Mucosa of descending colon (tissue), 3 donors: ENCODE measurements at regions not wholly inside any gene's neighbourhood (a gene's known extent, or its start where the extent isn't known, plus 50 kb on each side); places are given as distances from the start of the nearest gene placed in this dataset.

ENCODE experiments used
- ATAC-seq: fragments of 200-7000 bp; cut with Tn5 transposase; one replicate; pipeline ENCODE4 v1.9.1; 2020; ENCODE audit warnings: mild to moderate bottlenecking, moderate library complexity
- DNase-seq, 3 donors: peaks; one replicate each; pipeline ENCODE4 v3.0.0-alpha.2; 2020
- H3K36me3 ChIP-seq: fragments of 200-600 bp; one replicate; pipeline ENCODE4 v1.8.0; 2021; ENCODE audit warnings: low read depth, mild to moderate bottlenecking
- H3K4me1 ChIP-seq: fragments of 200-600 bp; one replicate; pipeline ENCODE4 v1.8.0; 2021; ENCODE audit warnings: low read depth, mild to moderate bottlenecking
- H3K4me3 ChIP-seq: fragments of 200-600 bp; one replicate; pipeline ENCODE4 v1.8.0; 2021; ENCODE audit warnings: mild to moderate bottlenecking
- H3K9me3 ChIP-seq: fragments of 200-600 bp; one replicate; pipeline ENCODE4 v1.8.0; 2021; ENCODE audit warnings: mild to moderate bottlenecking
- intact Hi-C, 2 donors: fragments of 100-400 bp; cut with DNase I in 1 of 2; cut with micrococcal nuclease in 1 of 2; formaldehyde crosslinking; loops; one replicate each; pipeline versions ENCODE4 v1.11.0 to v1.11.1; 2022; cut with DNase I, micrococcal nuclease
- TF ChIP-seq, protein P1 (sequence below): fragments of 200-600 bp; IDR thresholded peaks from one replicate; pipeline ENCODE4 v1.8.0; 2022; ENCODE audit warnings: antibody characterized with exemption, mild to moderate bottlenecking
- donor health status: DM: no; HTN: no; CAD: no; lungs with moderate emphysema.
- donor health status: DM: no; HTN: no; CAD: no.
- donor health status: DM: no; HTN: yes; CAD: no.

DNA sequence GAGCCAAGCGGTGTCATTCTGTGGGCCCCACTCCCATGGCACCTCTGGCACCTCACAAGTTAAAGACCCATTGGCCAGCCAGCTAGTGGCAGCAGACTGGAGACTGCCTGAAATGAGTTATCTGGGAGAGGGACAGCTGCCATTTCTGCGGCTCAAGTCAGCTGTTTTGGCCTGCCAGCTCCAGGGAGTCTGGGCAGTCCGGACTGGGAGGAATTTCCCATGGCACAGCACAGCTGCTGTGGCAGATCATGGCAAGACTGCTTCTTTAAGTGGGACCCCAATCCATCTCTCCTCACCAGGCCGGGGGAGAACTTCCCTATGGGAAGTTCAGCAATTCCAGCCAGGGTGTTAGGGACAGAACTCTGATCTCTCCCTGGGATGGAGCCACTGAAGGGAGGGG, 2187.6 kb upstream of the CELF4 start:
- no peaks in the 10 kb centered on the region for H3K4me1 ChIP-seq
- H3K4me3 ChIP-seq = no peak overlapping the region
- intact Hi-C loops = no loop called here
- H3K36me3 ChIP-seq = no peaks in the 10 kb centered on the region
- peaks cover 3% of the 10 kb centered on the region for H3K9me3 ChIP-seq
- TF ChIP-seq, protein P1, sequence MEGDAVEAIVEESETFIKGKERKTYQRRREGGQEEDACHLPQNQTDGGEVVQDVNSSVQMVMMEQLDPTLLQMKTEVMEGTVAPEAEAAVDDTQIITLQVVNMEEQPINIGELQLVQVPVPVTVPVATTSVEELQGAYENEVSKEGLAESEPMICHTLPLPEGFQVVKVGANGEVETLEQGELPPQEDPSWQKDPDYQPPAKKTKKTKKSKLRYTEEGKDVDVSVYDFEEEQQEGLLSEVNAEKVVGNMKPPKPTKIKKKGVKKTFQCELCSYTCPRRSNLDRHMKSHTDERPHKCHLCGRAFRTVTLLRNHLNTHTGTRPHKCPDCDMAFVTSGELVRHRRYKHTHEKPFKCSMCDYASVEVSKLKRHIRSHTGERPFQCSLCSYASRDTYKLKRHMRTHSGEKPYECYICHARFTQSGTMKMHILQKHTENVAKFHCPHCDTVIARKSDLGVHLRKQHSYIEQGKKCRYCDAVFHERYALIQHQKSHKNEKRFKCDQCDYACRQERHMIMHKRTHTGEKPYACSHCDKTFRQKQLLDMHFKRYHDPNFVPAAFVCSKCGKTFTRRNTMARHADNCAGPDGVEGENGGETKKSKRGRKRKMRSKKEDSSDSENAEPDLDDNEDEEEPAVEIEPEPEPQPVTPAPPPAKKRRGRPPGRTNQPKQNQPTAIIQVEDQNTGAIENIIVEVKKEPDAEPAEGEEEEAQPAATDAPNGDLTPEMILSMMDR = no peak
- no peak for DNase-seq
- no peak for ATAC-seq

- ATAC-seq (no peak), DNase-seq (no peak)
- peaks cover 3% of the 10 kb centered on the region for H3K9me3 ChIP-seq
- intact Hi-C loops = no loop called here
- H3K4me3 ChIP-seq = no peak overlapping the region
- H3K36me3 ChIP-seq = no peaks in the 10 kb centered on the region
- TF ChIP-seq, protein P1 = no peak
- H3K4me1 ChIP-seq = no peaks in the 10 kb centered on the region
These were observed 2186.8 kb upstream of the CELF4 start for GRCh38 chr18:39752351-39752750.

GRCh38 chr18:39751921-39752320, 2186.3 kb upstream of the CELF4 start:
- DNase-seq (no peak), ATAC-seq (no peak)
- peaks cover 3% of the 10 kb centered on the region for H3K9me3 ChIP-seq
- no peaks in the 10 kb centered on the region for H3K36me3 ChIP-seq
- intact Hi-C loops = no loop called here
- no peaks in the 10 kb centered on the region for H3K4me1 ChIP-seq
- H3K4me3 ChIP-seq = no peak overlapping the region
- TF ChIP-seq, protein P1 = no peak

DNA sequence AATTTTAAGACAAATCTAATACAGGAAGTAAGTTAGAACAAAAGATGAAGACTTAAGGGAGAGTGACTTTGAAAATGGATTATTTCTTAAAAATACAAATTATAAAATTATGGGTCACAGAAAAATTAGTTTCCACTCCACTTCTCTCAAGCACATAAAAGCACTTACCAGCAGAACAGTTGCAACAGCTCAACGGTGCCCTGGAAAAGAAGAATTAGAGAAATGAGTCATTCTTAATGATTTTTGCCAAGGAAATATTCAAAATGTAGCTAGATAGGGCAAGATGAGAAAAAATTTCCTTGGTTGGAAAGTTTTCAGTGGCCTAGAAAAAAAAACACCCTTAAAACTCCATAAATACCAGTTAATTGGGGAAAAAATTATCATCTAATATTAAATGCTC, 2185.6 kb upstream of the CELF4 start:
- Histone ChIP-seq H3K4me1 (no peaks in the 10 kb centered on the region), H3K4me3 (no peak overlapping the region), H3K36me3 (no peaks in the 10 kb centered on the region), H3K9me3 (peaks cover 3% of the 10 kb centered on the region)
- TF ChIP-seq, protein P1 = no peak
- ATAC-seq = no peak
- intact Hi-C loops = no loop called here
- DNase-seq = no peak

GRCh38 chr18:39749154-39749553, 2183.6 kb upstream of the CELF4 start:
- Histone ChIP-seq H3K9me3 (no peaks in the 10 kb centered on the region), H3K4me3 (no peak overlapping the region), H3K36me3 (no peaks in the 10 kb centered on the region), H3K4me1 (no peaks in the 10 kb centered on the region)
- DNase-seq (no peak), ATAC-seq (peak; percentile 72)
- TF ChIP-seq, protein P1 = no peak
- intact Hi-C loops = no loop called here

GRCh38 chr18:39748727-39749126, 2183.1 kb upstream of the CELF4 start:
- TF ChIP-seq, protein P1 = no peak
- DNase-seq (no peak), ATAC-seq (no peak)
- Histone ChIP-seq H3K36me3 (no peaks in the 10 kb centered on the region), H3K9me3 (no peaks in the 10 kb centered on the region), H3K4me3 (no peak overlapping the region), H3K4me1 (no peaks in the 10 kb centered on the region)
- intact Hi-C loops = no loop called here
